ENCODE measurements at regions not wholly inside any gene's neighbourhood (a gene's known extent, or its start where the extent isn't known, plus 50 kb on each side); places are given as distances from the start of the nearest gene placed in this dataset.

GRCh38 chr1:73639494-73639893 is 558.5 kb downstream of the LRRIQ3 start:
- H3K4me3 ChIP-seq (ENCODE audit: low read depth, low read length): no peak overlapping the region
- TF ChIP-seq CTCF (IDR thresholded peaks at IDR 0.05; ENCODE audit: borderline replicate concordance, insufficient read depth, low read depth, low read length): no peak

- TF ChIP-seq CTCF (IDR thresholded peaks at IDR 0.05; ENCODE audit: borderline replicate concordance, insufficient read depth, low read depth, low read length): no peak
- H3K4me3 ChIP-seq (ENCODE audit: low read depth, low read length): no peak overlapping the region
Measured at GRCh38 chr1:73637264-73637663, 560.7 kb downstream of the LRRIQ3 start.

- no peak overlapping the region for H3K4me3 ChIP-seq (ENCODE audit: low read depth, low read length)
- TF ChIP-seq CTCF (IDR thresholded peaks at IDR 0.05; ENCODE audit: borderline replicate concordance, insufficient read depth, low read depth, low read length): no peak
Measured at GRCh38 chr1:73635021-73635420, 563.0 kb downstream of the LRRIQ3 start.

- no peak for TF ChIP-seq CTCF (IDR thresholded peaks at IDR 0.05; ENCODE audit: borderline replicate concordance, insufficient read depth, low read depth, low read length)
- no peak overlapping the region for H3K4me3 ChIP-seq (ENCODE audit: low read depth, low read length)
Measured at GRCh38 chr1:73627723-73628122, 570.3 kb downstream of the LRRIQ3 start.

- no peak for TF ChIP-seq CTCF (IDR thresholded peaks at IDR 0.05; ENCODE audit: borderline replicate concordance, insufficient read depth, low read depth, low read length)
- no peak overlapping the region for H3K4me3 ChIP-seq (ENCODE audit: low read depth, low read length)
Measured at GRCh38 chr1:73626326-73626725, 571.6 kb downstream of the LRRIQ3 start.

GRCh38 chr1:73623946-73624345 is 574.0 kb downstream of the LRRIQ3 start:
- no peak overlapping the region for H3K4me3 ChIP-seq (ENCODE audit: low read depth, low read length)
- TF ChIP-seq CTCF (IDR thresholded peaks at IDR 0.05; ENCODE audit: borderline replicate concordance, insufficient read depth, low read depth, low read length): no peak

GRCh38 chr1:73617145-73617544 is 580.8 kb downstream of the LRRIQ3 start:
- H3K4me3 ChIP-seq (ENCODE audit: low read depth, low read length): no peak overlapping the region
- no peak for TF ChIP-seq CTCF (IDR thresholded peaks at IDR 0.05; ENCODE audit: borderline replicate concordance, insufficient read depth, low read depth, low read length)

All from GM12875 (cell line).